GM10266 (cell line): ENCODE measurements at regions not wholly inside any gene's neighbourhood (a gene's known extent, or its start where the extent isn't known, plus 50 kb on each side); places are given as distances from the start of the nearest gene placed in this dataset.

Experiments used
- DNase-seq: peaks from one replicate; pipeline ENCODE4 v3.0.0; 2012; ENCODE audit errors: extremely low spot score
- TF ChIP-seq, protein P1 (sequence below): IDR thresholded peaks from 2 replicates; pipeline ENCODE4 v1.5.1; 2012; ENCODE audit warnings: mild to moderate bottlenecking, low read depth; ENCODE audit not compliant: control insufficient read depth, insufficient read depth; ENCODE audit errors: missing control alignments

DNA sequence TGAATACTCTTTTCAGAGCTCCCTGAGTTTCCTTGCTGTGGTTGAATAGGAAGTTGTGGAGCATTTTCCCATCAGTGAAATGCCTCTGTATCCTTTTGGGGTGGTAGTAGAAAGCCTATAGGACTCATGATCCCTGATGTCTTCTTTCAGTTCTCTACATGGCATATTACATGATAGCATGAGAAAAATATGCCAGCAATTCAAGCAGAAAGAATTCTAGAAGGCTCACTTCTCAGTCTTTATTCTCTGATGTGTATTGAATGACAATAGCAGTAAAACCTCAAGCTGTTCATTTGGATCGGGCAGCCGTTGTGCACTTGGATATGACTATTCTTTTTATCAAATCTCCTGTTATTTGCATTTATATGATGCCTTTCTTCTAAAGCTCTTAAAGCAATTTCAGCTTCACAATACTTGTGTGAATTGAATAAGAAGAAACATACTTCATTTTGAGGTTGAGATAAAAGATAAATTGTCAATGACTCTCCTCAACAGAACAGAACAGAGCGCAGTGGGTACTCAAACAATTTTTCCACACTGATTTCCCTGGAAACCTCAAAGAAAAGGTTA is 251.5 kb upstream of the FBXO33 start:
- DNase-seq: no peak
- TF ChIP-seq, protein P1, sequence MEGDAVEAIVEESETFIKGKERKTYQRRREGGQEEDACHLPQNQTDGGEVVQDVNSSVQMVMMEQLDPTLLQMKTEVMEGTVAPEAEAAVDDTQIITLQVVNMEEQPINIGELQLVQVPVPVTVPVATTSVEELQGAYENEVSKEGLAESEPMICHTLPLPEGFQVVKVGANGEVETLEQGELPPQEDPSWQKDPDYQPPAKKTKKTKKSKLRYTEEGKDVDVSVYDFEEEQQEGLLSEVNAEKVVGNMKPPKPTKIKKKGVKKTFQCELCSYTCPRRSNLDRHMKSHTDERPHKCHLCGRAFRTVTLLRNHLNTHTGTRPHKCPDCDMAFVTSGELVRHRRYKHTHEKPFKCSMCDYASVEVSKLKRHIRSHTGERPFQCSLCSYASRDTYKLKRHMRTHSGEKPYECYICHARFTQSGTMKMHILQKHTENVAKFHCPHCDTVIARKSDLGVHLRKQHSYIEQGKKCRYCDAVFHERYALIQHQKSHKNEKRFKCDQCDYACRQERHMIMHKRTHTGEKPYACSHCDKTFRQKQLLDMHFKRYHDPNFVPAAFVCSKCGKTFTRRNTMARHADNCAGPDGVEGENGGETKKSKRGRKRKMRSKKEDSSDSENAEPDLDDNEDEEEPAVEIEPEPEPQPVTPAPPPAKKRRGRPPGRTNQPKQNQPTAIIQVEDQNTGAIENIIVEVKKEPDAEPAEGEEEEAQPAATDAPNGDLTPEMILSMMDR: no peak

DNA sequence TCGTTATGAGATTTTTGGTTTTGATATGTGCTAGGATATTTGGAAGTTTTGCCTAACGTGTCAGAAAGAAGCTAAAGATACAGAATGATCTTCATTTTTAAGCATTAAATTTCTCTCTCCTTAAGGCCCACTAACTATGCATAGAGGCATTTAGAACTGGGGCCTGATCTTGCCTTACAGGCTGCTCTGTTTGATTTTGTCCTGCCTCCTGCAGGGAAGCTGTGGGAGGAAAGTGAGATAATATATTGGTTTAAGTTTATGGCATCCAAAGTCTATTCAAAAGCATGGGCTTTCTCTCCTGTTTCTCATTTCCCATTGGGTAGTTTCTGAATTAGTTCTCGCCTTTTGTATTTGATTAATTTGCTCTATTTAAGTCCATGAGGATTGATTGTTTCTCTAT is 250.3 kb upstream of the FBXO33 start:
- no peak for DNase-seq
- TF ChIP-seq, protein P1: no peak

DNA sequence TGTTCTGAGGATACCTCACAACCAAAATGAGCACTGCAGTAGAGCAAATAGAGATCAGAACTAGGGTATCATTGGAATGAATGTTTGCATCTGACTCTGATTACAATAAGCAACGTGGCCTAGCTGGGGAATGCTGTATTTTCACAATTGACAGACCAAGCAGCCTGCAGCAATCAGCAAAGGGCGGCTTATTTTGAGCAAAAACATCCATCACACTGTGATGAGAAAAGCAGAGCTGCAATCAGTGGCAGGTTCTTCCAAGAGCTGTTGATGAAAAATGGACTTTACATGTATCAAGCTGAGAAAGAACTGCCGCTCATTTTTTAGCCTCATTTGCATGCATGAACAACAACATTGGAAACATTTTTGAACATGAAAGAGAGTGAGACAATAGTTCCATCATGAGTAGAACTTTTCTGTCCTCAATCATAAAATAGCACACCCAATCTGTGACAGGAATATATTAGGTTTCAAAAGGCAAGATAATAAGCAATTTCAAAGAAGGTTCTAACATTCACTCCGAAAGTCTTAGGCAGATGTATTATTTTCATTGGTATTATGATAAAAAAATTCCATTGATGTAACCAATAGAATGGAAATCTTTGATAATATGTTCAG is 249.7 kb upstream of the FBXO33 start:
- no peak for DNase-seq
- TF ChIP-seq, protein P1: no peak

DNA sequence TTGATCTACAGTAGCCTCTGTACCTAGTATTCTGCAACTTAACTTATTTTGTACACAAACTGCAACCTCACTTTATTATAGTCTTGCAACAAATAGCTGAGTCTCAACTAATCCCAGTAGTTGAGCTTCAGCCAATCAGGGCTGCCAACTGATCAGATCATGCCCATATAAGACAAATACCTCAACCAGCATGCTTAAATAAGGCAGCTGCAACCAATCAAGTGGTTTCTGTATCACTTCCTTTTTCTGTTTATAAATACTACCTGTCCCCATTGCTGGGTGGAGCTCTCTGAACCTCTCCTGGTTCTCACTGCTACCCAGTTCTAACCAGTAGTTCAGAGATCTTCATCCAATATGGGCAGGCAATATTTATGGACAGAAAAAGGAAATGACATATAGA is 248.5 kb upstream of the FBXO33 start:
- TF ChIP-seq, protein P1: no peak
- no peak for DNase-seq

DNA sequence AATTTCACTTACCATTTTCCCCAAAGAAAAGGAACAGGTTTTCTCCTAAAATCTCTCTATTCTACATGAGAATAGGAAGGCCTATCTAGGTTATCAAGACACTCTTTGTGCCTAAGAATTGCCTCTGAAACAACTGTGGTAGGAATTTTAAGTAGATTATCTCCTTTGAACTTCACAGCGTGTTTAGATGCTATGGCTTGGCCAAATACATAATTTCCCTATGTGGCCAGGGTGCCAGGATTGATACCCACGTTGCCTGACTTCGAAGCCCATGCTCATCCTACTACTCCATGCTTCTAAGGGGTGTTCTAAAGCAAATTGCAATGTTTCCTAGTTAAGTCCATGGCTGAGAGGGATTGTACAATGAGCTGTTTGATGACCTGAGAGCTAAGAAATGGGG is 241.5 kb upstream of the FBXO33 start:
- TF ChIP-seq, protein P1: no peak
- DNase-seq: no peak

DNA sequence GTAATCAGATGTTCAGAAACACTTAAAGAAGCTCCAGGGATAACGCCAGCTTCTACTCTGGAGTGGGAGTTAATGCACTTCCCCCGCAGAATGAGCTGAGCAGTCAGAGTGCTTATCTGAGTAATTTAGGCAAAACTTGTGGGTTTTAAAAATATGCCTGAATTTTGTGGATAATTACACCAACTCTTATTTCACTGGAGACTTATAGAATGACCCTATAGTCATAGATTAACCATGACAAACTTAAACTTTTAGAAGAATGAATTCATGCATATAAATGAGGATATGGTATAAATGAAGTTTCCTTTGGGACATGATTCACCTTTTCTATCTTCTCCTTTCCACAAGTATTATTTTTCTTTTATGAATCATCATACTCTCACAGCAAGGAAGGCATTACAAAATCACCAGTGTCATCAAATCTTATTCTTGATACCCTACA is 241.1 kb upstream of the FBXO33 start:
- DNase-seq: no peak
- TF ChIP-seq, protein P1: no peak

DNA sequence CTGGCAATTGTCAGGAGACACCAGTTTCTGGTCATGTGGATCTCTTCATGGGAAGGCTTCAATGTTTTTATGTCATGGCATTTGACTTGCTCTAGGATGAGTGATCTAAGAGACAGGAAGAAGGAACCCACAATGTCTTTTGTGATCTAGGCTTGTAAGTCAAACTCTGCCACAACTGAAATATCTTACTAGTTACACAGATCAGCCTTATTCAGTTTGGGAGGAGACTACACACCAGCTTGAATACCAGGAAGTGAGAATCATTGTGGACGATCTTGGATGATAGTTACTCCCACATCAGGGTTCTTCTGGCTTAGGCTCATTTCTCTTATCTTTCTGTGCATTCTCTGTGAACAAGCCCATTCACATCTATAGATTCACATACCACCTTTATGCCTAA is 236.2 kb upstream of the FBXO33 start:
- TF ChIP-seq, protein P1: no peak
- DNase-seq: no peak
